H1 (cell line): ENCODE measurements at regions not wholly inside any gene's neighbourhood (a gene's known extent, or its start where the extent isn't known, plus 50 kb on each side); places are given as distances from the start of the nearest gene placed in this dataset.

ENCODE experiments used
- EP300 ChIP-seq, 2 experiments: IDR thresholded peaks; 1 replicate in 1 of 2; 2 replicates in 1 of 2; pipeline ENCODE4 v1.6.1; 2011 to 2012; ENCODE audit warnings: low read depth in 2 of 2, low read length in 2 of 2, mild to moderate bottlenecking in 2 of 2, borderline replicate concordance in 1 of 2, inconsistent platforms in 1 of 2, moderate library complexity in 1 of 2

DNA sequence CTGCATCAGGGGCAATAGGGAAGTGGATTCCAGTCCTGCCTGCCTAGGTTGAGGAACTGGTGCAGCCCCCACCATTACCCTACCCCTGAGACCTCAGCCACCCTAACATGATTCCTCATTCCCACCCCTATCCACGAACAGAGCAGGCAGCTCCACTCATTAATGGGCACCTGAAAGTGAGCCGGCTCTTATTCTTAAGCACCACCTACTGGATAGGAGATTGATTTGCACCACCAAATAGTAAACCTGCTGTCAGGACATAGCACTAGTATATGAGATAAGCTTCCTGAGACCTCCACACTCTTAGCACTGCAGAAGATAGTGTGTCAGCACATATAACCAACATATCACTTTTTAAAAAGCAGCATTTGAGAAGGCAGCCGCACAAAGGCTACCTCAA, 573.2 kb downstream of the SOX5 start (continued):
- TF ChIP-seq EP300 (IDR thresholded peaks at IDR 0.05; ENCODE audit: borderline replicate concordance in 1 of 2, low read depth in 2 of 2, low read length in 2 of 2) = no peak
